GM12892 (cell line): ENCODE measurements at regions not wholly inside any gene's neighbourhood (a gene's known extent, or its start where the extent isn't known, plus 50 kb on each side); places are given as distances from the start of the nearest gene placed in this dataset.

Source experiments
- POLR2A ChIP-seq: IDR thresholded peaks from 2 replicates; pipeline ENCODE4 v1.6.1; 2011; ENCODE audit warnings: low read depth, low read length, control low read depth
- POLR2AphosphoS5 ChIP-seq: IDR thresholded peaks from 2 replicates; pipeline ENCODE4 v1.6.1; 2011; ENCODE audit warnings: low read depth, low read length, control low read depth
- TAF1 ChIP-seq: IDR thresholded peaks from 2 replicates; pipeline ENCODE4 v1.6.1; 2011; ENCODE audit warnings: low read depth, mild to moderate bottlenecking, control low read depth, low read length, borderline replicate concordance

- TF ChIP-seq POLR2A (no peak), TAF1 (no peak), POLR2AphosphoS5 (no peak)
These were observed 172.2 kb upstream of the CENPW start for GRCh38 chr6:126167726-126168125.
